ENCODE measurements at regions not wholly inside any gene's neighbourhood (a gene's known extent, or its start where the extent isn't known, plus 50 kb on each side); places are given as distances from the start of the nearest gene placed in this dataset.
"Not testable (repeated sequence)": the region's sequence is repeated elsewhere in the genome, so short reads cannot be mapped to it uniquely, and the experiment has no call there.

- no peak for DNase-seq (ENCODE audit: low spot score)
These were observed 152.6 kb downstream of the CRLF2 start for GRCh38 chrX:1059576-1060561.

- DNase-seq (ENCODE audit: low spot score): not testable (repeated sequence)
These were observed 158.8 kb downstream of the CRLF2 start for GRCh38 chrX:1053600-1053999.

- no peak for DNase-seq (ENCODE audit: low spot score)
These were observed 159.4 kb downstream of the CRLF2 start for GRCh38 chrX:1053072-1053471.

- DNase-seq (ENCODE audit: low spot score): no peak
These were observed 160.4 kb downstream of the CRLF2 start for GRCh38 chrX:1052021-1052420.

- no peak for DNase-seq (ENCODE audit: low spot score)
These were observed 161.0 kb downstream of the CRLF2 start for GRCh38 chrX:1051421-1051820.

- no peak for DNase-seq (ENCODE audit: low spot score)
These were observed 166.7 kb downstream of the CRLF2 start for GRCh38 chrX:1045680-1046314.

GRCh38 chrX:1041091-1041490, 171.4 kb downstream of the CRLF2 start:
- no peak for DNase-seq (ENCODE audit: low spot score)

- not testable (repeated sequence) for DNase-seq (ENCODE audit: low spot score)
These were observed 176.5 kb downstream of the CRLF2 start for GRCh38 chrX:1035931-1036330.

- no peak for DNase-seq (ENCODE audit: low spot score)
These were observed 177.2 kb downstream of the CRLF2 start for GRCh38 chrX:1035206-1035605.

- DNase-seq (ENCODE audit: low spot score): no peak
These were observed 177.7 kb downstream of the CRLF2 start for GRCh38 chrX:1034717-1035116.

- DNase-seq (ENCODE audit: low spot score): no peak
These were observed 180.7 kb downstream of the CRLF2 start for GRCh38 chrX:1031521-1032430.

- DNase-seq (ENCODE audit: low spot score): no peak
These were observed 183.0 kb downstream of the CRLF2 start for GRCh38 chrX:1029494-1029893.

GRCh38 chrX:1027680-1028079, 184.8 kb downstream of the CRLF2 start:
- no peak for DNase-seq (ENCODE audit: low spot score)

GRCh38 chrX:1027133-1027532, 185.3 kb downstream of the CRLF2 start:
- no peak for DNase-seq (ENCODE audit: low spot score)

- no peak for DNase-seq (ENCODE audit: low spot score)
These were observed 186.0 kb downstream of the CRLF2 start for GRCh38 chrX:1026263-1027015.

- no peak for DNase-seq (ENCODE audit: low spot score)
These were observed 187.0 kb downstream of the CRLF2 start for GRCh38 chrX:1025413-1025812.

GRCh38 chrX:1023676-1024075, 188.8 kb downstream of the CRLF2 start:
- no peak for DNase-seq (ENCODE audit: low spot score)

- not testable (repeated sequence) for DNase-seq (ENCODE audit: low spot score)
These were observed 191.0 kb downstream of the CRLF2 start for GRCh38 chrX:1021314-1021993.

- no peak for DNase-seq (ENCODE audit: low spot score)
These were observed 191.7 kb downstream of the CRLF2 start for GRCh38 chrX:1020634-1021166.

- not testable (repeated sequence) for DNase-seq (ENCODE audit: low spot score)
These were observed 195.5 kb downstream of the CRLF2 start for GRCh38 chrX:1016926-1017325.

All from mucosa of gallbladder (tissue), 1 donor.